Liver (tissue), 8 donors: ENCODE measurements at regions not wholly inside any gene's neighbourhood (a gene's known extent, or its start where the extent isn't known, plus 50 kb on each side); places are given as distances from the start of the nearest gene placed in this dataset.

ENCODE experiments used
- DNase-seq: peaks from one replicate; pipeline ENCODE4 v3.0.0-alpha.2; 2017; ENCODE audit warnings: low spot score
- H3K27ac ChIP-seq, 2 donors: one replicate each; pipeline ENCODE4 v1.7.0; 2013; ENCODE audit warnings: inconsistent platforms in 2 of 2, low read length in 2 of 2, control low read depth in 1 of 2, low read depth in 1 of 2, mild to moderate bottlenecking in 1 of 2
- H3K27me3 ChIP-seq, 4 donors: one replicate each; pipeline versions ENCODE4 v1.6.1 to v1.7.0; 2013; ENCODE audit warnings: low read length in 3 of 4, inconsistent platforms in 1 of 4, mild to moderate bottlenecking in 1 of 4, moderate library complexity in 1 of 4; ENCODE audit not compliant: control insufficient read depth in 4 of 4, insufficient read depth in 4 of 4
- H3K36me3 ChIP-seq, 4 donors: one replicate each; pipeline versions ENCODE4 v1.6.1 to v1.7.0; 2013; ENCODE audit warnings: low read length in 3 of 4, mild to moderate bottlenecking in 3 of 4, low read depth in 1 of 4, moderate library complexity in 1 of 4; ENCODE audit not compliant: control insufficient read depth in 4 of 4, insufficient read depth in 3 of 4
- H3K4me1 ChIP-seq, 4 donors: one replicate each; pipeline versions ENCODE4 v1.6.1 to v1.7.0; 2013; ENCODE audit warnings: low read length in 3 of 4, mild to moderate bottlenecking in 3 of 4, moderate library complexity in 1 of 4; ENCODE audit not compliant: control insufficient read depth in 4 of 4, insufficient read depth in 4 of 4
- H3K4me3 ChIP-seq, 3 donors: one replicate each; pipeline versions ENCODE4 v1.6.1 to v1.7.0; 2013; ENCODE audit warnings: low read length in 3 of 3, control low read depth in 1 of 3, low read depth in 1 of 3, mild to moderate bottlenecking in 1 of 3
- H3K9ac ChIP-seq, 2 donors: one replicate each; pipeline ENCODE4 v1.7.0; 2013; ENCODE audit warnings: low read length in 2 of 2, mild to moderate bottlenecking in 2 of 2, moderate library complexity in 2 of 2, control low read depth in 1 of 2, low read depth in 1 of 2
- H3K9me3 ChIP-seq, 4 donors: one replicate each; pipeline versions ENCODE4 v1.6.1 to v1.7.0; 2013; ENCODE audit warnings: low read length in 3 of 4; ENCODE audit not compliant: control insufficient read depth in 4 of 4
- ATF3 ChIP-seq: IDR thresholded peaks from 2 replicates; pipeline ENCODE4 v1.6.1; 2016; ENCODE audit warnings: antibody characterized with exemption
- EGR1 ChIP-seq, 2 donors: IDR thresholded peaks; 2 replicates each; pipeline ENCODE4 v1.6.1; 2016 to 2018; ENCODE audit warnings: antibody characterized with exemption in 2 of 2, low read depth in 2 of 2
- FOXA1 ChIP-seq: IDR thresholded peaks from 2 replicates; pipeline ENCODE4 v1.6.1; 2016; ENCODE audit warnings: antibody characterized with exemption
- FOXA2 ChIP-seq: IDR thresholded peaks from 2 replicates; pipeline ENCODE4 v1.6.1; 2016; ENCODE audit warnings: antibody characterized with exemption
- GABPA ChIP-seq, 2 donors: IDR thresholded peaks in 1 of 2; conservative IDR thresholded peaks in 1 of 2; 2 replicates each; pipeline ENCODE4 v1.6.1; 2016; ENCODE audit warnings: antibody characterized with exemption in 2 of 2, mild to moderate bottlenecking in 1 of 2, moderate library complexity in 1 of 2
- HNF4A ChIP-seq, 2 donors: conservative IDR thresholded peaks; 2 replicates each; pipeline ENCODE4 v1.6.1; 2016; ENCODE audit warnings: antibody characterized with exemption in 2 of 2, mild to moderate bottlenecking in 2 of 2
- HNF4G ChIP-seq: IDR thresholded peaks from 2 replicates; pipeline ENCODE4 v1.6.1; 2016; ENCODE audit warnings: antibody characterized with exemption
- JUND ChIP-seq, 2 donors: IDR thresholded peaks; 2 replicates each; pipeline ENCODE4 v1.6.1; 2016; ENCODE audit warnings: antibody characterized with exemption in 2 of 2
- NR2F2 ChIP-seq: IDR thresholded peaks from 2 replicates; pipeline ENCODE4 v1.6.1; 2016; ENCODE audit warnings: antibody characterized with exemption
- RAD21 ChIP-seq, 2 donors: IDR thresholded peaks; 2 replicates each; pipeline ENCODE4 v1.6.1; 2016; ENCODE audit warnings: antibody characterized with exemption in 2 of 2, mild to moderate bottlenecking in 2 of 2
- REST ChIP-seq: IDR thresholded peaks from 2 replicates; pipeline ENCODE4 v1.6.1; 2016; ENCODE audit warnings: antibody characterized with exemption, mild to moderate bottlenecking
- RXRA ChIP-seq, 2 donors: IDR thresholded peaks; 2 replicates each; pipeline ENCODE4 v1.6.1; 2017 to 2018; ENCODE audit warnings: antibody characterized with exemption in 2 of 2, mild to moderate bottlenecking in 1 of 2
- SP1 ChIP-seq: IDR thresholded peaks from 2 replicates; pipeline ENCODE4 v1.6.1; 2018; ENCODE audit warnings: antibody characterized with exemption, mild to moderate bottlenecking
- TAF1 ChIP-seq: conservative IDR thresholded peaks from 2 replicates; pipeline ENCODE4 v1.6.1; 2016; ENCODE audit warnings: antibody characterized with exemption, mild to moderate bottlenecking
- YY1 ChIP-seq: IDR thresholded peaks from 2 replicates; pipeline ENCODE4 v1.6.1; 2016; ENCODE audit warnings: antibody characterized with exemption, mild to moderate bottlenecking
- ZBTB33 ChIP-seq: IDR thresholded peaks from 2 replicates; pipeline ENCODE4 v1.6.1; 2016; ENCODE audit warnings: antibody characterized with exemption
- WGBS: extraction: QIAGEN DNeasy Blood & Tissue Kit; methylation state at CpG from one replicate; pipeline ENCODE4 v1.1.7; 2013; 5-methylcytosine and 5-hydroxymethylcytosine counted together
- TF ChIP-seq, protein P1 (sequence below): fragments of 150-350 bp; IDR thresholded peaks from 2 replicates; pipeline ENCODE4 v1.5.1; 2017; ENCODE audit warnings: improper control_type of control experiment, low read depth, low read length; ENCODE audit not compliant: missing input control
- TF ChIP-seq, protein P2 (sequence below): IDR thresholded peaks from 2 replicates; pipeline ENCODE4 v1.6.1; 2016; ENCODE audit warnings: antibody characterized with exemption
- donor health status: healthy.
- donor health status: healthy.
- donor health status: healthy.
- donor health status: healthy.
- donor health status: healthy.

DNA sequence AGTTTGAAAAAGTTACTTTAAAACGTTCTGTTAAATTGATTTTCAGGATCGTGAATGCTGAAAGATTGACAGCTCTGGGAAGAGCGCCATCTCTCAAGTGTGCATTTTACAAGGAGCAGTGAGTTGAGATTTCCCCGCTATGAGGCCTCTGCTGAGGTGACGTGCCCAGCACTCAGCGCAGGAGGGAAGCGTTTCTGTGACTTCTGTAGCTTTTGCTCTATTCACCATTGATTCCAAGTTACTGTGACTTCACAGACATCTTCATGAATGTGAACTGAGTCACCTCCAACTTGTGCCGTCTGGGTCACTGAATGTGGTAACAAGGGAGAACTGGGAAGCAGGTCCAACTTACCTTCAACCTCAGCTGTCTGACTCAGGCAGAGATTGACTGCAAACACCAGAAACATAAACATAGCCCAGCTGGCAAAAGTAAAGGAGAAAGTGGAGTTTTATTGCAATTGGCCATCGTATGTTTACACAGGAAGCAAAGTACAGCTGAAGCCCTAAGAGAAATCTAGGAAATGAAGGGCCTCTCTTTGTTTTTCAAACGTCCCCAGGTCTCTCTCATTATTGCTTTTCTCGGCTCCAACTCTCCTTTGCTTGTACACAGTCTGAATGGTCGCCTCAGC lies 428.8 kb upstream of the CLINT1 start:
- no peak for DNase-seq
- H3K27ac ChIP-seq: no peak overlapping the region
- no peaks in the 10 kb centered on the region for H3K36me3 ChIP-seq
- TF ChIP-seq REST: no peak
- TF ChIP-seq FOXA2: peak; percentile 60
- TF ChIP-seq GABPA (IDR thresholded peaks at IDR 0.05 in 1 of 2, conservative IDR thresholded peaks at IDR 0.05 in 1 of 2): no peak
- TF ChIP-seq ATF3: no peak
- peak in 1 of 2 donors; percentile 69 for TF ChIP-seq JUND (IDR thresholded peaks at IDR 0.05)
- TF ChIP-seq, protein P1, sequence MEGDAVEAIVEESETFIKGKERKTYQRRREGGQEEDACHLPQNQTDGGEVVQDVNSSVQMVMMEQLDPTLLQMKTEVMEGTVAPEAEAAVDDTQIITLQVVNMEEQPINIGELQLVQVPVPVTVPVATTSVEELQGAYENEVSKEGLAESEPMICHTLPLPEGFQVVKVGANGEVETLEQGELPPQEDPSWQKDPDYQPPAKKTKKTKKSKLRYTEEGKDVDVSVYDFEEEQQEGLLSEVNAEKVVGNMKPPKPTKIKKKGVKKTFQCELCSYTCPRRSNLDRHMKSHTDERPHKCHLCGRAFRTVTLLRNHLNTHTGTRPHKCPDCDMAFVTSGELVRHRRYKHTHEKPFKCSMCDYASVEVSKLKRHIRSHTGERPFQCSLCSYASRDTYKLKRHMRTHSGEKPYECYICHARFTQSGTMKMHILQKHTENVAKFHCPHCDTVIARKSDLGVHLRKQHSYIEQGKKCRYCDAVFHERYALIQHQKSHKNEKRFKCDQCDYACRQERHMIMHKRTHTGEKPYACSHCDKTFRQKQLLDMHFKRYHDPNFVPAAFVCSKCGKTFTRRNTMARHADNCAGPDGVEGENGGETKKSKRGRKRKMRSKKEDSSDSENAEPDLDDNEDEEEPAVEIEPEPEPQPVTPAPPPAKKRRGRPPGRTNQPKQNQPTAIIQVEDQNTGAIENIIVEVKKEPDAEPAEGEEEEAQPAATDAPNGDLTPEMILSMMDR: no peak
- no peak for TF ChIP-seq SP1
- TF ChIP-seq, protein P2, sequence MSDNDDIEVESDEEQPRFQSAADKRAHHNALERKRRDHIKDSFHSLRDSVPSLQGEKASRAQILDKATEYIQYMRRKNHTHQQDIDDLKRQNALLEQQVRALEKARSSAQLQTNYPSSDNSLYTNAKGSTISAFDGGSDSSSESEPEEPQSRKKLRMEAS: no peak
- no peak for TF ChIP-seq FOXA1
- TF ChIP-seq NR2F2: no peak
- peak; percentile 11 to 28 for TF ChIP-seq RAD21 (IDR thresholded peaks at IDR 0.05)
- no peak for TF ChIP-seq ZBTB33
- TF ChIP-seq EGR1 (IDR thresholded peaks at IDR 0.05; ENCODE audit: low read depth in 2 of 2): no peak
- peak; percentile 20 to 65 for TF ChIP-seq HNF4A (conservative IDR thresholded peaks at IDR 0.05)
- TF ChIP-seq RXRA (IDR thresholded peaks at IDR 0.05): peak in 1 of 2 donors; percentile 63
- no peak for TF ChIP-seq HNF4G
- no peak for TF ChIP-seq YY1
- no peak for TF ChIP-seq TAF1
- WGBS: 54% methylated on average over 12 of the region's 12 CpGs
- H3K4me3 ChIP-seq: no peak overlapping the region
- no peaks in the 10 kb centered on the region for H3K27me3 ChIP-seq
- no peak overlapping the region for H3K9ac ChIP-seq
- no peaks in the 10 kb centered on the region for H3K4me1 ChIP-seq
- no peaks in the 10 kb centered on the region for H3K9me3 ChIP-seq
